MV-4-11 (cell line): ENCODE measurements at regions not wholly inside any gene's neighbourhood (a gene's known extent, or its start where the extent isn't known, plus 50 kb on each side); places are given as distances from the start of the nearest gene placed in this dataset.
"Not testable (repeated sequence)": the region's sequence is repeated elsewhere in the genome, so short reads cannot be mapped to it uniquely, and the experiment has no call there.

Experiments used
- DNase-seq: peaks from one replicate; lab custom pipeline; 2025; lab: John Stamatoyannopoulos, UW

DNA sequence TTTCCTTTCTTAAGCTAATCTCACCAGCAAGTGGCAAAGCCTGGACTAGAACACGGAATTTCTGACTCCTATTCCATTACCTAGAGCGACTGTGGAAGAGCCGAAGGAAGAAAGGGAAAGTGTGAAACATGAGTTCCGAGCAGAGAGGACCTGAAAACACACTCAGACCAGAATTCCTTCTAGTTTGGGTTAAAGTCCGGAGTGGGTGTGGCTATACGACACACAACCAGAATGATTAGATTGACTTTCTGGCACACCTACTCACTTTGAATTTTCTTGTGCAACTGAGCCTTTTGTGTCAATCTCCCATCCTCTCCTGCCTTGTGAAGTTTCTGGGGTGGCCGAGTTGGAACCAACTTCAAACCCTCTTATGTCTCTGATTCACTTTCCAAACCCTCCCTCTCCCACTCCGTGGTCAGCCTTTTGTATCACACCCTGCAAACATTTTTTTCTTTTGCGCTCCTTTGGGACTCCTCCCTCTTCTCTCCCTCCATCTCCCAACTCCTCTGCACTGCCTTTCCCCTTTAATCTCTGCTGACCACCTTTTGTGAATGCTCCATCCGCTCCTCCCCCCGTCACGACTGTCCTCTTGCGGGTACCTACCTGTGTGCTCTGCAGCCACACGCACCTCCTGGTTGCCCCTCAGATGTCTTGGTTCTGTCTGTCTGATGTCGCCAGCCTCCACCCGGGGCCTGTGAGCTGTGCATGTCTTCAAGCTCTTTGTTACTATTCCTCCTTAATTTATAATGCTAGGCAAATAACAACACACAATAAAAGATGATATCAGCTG is 86.3 kb upstream of the BLID start:
- no peak for DNase-seq

DNA sequence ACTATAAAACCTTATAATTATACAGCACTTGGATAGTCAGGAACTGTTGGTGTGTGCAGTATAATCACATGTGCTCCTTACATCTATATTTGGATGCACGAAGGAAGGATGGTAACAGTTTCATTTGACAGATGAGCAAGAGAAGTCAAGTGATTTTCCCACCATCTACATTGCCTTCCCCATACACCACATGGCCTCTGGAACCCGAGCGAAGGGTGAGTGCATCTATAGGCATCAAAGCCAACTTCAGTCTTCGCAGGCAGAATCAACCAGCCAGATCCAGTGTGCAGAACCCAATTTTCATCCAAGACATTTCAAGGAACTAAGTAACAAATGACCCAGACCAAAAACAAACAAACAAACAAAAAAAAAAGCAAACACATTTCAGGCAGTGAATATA is 85.1 kb upstream of the BLID start:
- DNase-seq = no peak

DNA sequence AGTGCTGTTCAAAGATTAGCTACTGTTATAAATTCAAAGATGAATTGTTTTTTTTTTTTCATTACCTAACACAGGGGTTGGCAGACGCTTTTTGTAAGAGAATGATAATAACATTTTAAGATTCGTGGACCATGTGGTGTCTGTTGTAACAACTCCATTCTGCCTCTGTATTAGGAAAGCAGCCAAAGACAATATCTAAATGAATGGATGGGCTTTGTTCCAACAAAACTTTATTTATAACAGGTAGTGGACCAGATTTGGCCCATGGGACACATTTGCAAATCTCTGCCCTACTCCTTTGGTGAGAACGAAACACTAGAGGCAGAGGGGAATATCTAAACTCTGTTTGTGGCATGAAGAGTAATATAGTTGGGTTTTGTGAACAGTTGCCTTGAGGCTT is 83.6 kb upstream of the BLID start:
- DNase-seq = no peak

DNA sequence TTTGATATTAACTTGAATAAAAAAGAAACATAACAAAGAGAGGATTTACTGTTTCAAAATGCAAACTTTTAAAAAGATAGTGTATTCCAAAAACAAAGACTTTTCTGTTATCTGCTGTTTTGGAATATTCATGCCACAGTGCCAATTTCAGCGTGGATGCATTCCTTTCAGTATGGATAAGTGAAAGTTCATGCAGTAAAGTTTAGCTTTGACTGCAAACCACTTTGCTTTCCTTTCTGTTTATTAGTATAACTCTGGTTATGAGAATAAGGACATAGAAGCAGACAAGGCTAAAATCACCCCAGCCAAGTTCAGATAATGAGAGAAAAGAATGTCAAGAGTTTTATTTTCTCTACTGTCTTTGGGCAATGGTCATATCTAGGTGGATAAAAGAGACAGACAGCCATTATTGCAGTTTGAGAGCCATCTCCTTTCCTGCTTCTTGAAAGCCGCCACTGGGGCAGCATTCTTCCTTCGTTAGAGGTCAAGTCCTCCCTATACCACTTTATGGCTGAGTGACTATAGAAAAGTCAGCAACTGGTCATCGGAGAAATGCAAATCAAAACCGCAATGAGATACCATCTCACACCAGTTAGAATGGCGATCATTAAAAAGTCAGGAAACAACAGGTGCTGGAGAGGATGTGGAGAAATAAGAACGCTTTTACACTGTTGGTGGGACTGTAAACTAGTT is 82.4 kb upstream of the BLID start:
- DNase-seq = no peak

DNA sequence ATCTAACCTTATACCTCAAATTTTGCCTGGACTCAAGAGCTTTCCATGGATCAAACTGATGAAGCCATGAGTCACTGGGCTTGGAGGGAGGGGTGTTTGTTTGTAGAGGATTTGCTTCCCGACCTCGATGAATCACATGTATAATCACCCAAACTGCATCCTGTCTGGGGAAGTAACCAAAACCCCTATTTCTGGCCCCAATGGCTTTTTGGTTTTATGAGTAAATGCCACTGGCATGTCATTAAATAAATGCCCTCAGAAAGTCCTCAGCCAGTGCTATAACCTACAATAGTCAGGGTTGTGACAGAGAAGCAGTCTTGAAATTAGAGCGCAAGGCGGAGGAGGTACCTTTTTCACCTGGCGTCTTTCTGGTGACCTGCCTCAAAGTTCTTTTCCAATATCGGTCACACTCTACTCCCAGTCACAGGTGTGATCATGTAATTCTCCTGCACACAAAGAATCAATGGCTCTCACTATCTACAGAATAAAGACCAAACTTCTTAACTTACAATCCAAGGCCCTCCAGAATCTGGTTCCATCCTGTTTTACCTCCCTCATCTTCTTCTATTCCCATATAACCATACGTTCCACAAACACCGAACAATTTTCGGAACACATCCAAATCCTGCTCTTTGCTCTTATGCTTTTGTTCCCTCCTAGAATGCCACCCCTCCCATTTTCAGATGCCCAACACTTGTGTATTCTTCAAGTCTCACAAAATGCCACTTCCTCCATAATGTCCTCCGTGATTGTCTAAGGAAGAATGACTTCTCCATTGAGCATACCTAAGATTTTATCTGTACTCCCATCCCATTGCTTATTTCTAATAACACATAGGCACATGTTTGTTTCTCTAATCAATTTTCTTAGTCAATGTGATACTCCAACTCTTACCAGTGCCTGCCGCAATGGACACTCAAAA is 81.3 kb upstream of the BLID start:
- peak; percentile 3 for DNase-seq

DNA sequence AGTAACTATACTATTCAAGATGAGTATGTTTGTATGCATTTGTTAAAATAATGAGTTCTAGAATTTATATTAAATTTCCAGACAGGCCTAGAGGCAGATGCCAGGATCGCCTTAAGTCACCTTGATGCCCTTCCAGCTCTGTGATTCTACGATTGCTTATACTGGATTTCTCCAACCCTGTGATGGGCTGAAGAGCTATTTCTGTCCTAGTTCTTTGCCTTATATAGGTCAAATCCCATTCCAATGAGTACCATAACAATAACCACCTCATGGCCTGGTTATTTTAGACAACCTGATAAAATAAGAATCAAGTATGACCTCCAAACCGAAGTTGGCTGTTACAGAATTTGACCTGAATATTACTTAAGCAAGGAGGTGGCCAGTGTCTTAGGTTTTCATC is 79.8 kb upstream of the BLID start:
- DNase-seq = no peak

DNA sequence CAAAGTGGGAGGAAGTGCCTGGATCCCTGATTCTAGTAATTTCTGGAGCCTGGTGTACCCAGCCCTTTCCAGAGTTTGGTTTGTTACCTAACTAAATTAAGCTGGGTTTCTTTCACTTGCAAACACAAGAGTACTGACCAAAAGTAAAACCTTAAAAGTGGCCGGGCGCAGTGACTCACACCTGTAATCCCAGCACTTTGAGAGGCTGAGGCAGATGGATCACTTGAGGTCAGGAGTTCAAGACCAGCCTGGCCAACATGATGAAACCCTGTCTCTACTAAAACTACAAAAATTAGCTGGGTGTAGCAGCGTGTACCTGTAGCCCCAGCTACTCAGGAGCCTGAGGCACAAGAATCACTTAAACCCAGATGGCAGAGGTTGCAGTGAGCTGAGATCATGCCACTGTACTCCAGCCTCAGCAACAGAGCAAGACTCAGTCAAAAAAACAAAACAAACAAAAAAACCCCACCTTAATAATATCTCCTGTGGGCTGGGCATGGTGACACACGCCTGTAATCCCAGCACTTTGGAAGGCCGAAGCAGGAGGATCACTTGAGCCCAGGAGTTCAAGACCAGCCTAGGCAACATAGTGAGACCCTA is 78.0 kb upstream of the BLID start:
- not testable (repeated sequence) for DNase-seq

DNA sequence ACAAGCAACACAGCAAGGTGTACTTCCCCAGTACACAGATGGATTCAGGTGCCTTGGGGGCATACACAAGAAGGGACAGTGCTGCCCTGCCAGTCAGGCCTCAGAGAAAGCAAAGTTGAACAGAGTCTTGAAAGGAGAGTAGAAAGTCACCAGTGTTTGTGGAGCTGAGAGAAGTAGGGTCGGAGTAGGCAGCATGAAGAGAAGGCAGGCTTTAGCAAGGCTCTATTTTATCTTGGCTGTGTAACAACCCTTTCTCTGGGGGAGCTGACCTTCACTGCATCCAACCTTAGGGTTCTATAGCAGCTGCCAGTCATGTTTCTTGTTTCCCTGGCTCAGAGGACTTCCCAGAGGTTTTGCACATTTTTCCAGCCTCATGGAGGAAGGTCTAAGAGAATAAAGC is 77.4 kb upstream of the BLID start:
- no peak for DNase-seq

DNA sequence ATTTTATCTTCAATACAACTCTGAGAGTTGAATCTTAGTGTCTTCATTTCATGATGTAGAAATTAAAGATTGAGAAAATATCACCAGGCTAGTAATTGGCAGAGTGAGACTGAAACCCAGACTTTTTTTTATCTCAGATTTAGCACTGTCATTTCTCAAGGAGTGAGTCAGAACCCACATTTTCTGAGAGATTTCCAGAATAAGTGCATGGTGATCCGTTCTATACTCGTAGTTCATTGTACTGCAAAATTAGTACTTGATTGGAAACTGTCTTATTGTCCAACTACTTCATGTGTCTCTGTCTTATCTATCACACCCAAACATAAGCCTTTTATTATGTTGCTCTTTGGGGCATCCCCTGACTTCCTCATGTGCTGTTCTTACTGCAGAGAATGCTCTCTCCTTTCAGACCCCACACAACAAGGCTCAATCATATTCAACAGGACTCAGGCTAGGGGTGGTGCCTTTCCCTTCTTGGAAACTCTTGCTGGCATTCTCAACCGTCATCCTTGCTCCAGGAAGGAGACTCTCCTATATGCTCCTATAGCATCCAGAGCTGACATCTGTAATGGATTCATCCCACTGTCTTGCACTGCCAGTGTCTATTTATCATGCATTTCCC is 76.7 kb upstream of the BLID start:
- no peak for DNase-seq

DNA sequence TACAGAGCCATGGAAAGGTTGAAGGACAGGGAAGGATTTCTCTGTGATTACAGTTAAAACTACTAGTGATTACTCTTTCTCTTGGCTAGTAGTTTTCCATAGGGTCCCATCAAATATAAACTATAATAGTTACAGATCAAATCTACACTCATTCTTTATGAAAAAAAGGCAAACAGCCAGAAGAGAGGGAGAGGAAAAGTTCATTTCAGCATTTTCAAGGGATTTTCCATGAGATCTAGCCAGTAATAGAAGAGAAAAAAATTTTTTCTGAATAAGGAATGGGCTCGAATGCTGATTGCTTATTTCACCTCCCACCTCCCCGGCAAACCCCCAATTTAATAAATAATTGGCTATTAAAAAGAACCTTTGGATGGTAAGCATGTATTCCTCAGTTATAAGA is 74.8 kb upstream of the BLID start:
- DNase-seq = no peak

DNA sequence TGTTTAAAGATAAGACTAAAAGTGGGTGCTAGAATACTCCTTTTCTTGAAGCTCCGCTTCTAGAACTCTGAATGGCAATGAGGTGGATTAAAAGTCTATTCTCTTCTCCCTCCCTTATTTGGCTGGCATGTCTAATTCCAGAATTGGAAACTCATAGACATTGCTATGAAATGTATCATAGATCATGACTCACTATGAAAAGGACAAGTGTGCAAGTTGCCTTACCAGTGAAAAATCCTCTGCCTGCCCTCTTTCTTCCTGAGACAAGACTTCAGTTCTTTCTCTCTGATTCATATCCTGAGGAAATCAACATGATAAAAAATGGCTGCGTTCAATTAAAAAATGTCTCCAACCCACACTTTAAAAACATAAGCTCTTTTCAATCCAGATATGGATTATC is 73.2 kb upstream of the BLID start:
- no peak for DNase-seq

DNA sequence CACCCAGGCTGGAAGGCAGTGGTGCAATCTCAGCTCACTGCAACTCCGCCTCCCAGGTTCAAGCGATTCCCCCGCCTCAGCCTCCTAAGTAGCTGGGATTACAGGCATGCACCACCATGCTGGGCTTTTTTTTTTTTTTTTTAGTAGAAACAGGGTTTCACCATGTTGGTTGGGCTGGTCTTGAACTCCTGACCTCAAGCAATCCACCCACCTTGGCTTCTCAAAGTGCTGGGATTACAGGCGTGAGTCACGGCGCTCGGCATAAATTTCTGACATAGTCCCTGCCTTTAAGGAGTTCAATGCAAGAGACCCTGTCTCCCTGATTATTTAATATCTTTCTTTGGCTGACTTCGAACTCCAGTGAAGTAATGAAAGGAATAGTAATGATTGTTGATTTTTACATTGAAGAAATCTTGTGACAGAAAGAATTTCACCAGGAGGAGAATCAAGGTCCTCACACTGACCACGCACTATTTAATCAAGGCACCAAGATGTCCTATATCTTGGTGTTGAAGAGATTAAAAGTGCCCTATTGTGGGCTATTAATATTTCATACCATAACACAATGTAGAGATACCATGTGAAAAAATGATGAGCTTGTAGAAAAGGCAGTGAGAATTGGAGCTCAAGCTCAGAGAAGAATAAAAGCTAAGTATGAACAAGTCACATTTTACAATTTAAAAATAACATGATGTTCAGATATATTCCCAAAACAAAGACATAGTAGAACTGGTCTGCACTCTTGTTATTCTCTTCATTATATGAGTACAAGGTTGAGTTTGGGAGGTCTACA is 71.6 kb upstream of the BLID start:
- no peak for DNase-seq

DNA sequence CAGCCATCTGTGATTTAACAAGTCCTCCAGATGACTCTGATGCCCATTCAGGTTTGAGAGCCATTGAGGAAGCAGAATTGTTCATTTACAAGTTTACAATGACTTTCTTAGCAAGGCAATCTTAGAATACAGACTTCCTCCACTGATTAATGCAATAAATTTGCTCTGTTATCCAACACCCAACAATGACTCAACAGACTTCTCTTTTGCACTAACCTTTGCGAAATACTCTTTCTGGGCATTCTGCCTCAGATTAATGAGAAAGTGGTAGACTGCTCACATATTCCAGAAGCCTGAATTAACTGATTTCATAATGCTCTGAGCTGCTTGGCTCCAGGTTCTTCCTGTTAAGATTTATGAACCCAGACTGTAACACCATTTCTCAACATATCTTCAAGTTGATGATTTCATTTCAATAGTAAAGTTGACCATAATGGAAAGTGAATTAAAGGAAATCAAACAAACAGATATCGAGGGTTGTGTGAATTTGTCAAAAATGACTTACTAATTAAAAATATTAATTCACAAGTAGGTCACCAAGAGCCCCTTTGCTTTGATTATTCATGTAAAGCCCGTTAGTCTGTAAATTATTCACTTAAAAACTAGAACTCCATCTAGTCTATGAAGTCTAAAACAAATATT is 70.5 kb upstream of the BLID start:
- DNase-seq = peak; percentile 36

DNA sequence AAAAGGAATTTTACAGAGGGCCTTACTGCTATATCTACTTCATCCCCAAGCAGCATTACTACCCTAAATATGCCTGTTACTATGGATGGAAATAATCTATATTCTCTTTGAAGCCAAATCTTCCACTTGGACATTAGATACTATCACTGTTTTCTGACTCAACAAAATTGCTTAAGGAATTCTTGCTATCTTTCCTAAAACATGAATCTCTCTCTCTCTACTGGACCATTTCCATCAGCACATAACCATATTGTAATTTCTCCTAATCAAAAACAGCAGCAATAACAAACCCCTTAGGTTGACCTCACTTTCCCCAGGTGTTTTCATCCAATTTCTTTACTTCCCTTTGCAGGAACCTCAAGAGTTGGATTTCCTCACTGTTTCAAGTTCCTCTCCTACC is 67.9 kb upstream of the BLID start:
- no peak for DNase-seq

DNA sequence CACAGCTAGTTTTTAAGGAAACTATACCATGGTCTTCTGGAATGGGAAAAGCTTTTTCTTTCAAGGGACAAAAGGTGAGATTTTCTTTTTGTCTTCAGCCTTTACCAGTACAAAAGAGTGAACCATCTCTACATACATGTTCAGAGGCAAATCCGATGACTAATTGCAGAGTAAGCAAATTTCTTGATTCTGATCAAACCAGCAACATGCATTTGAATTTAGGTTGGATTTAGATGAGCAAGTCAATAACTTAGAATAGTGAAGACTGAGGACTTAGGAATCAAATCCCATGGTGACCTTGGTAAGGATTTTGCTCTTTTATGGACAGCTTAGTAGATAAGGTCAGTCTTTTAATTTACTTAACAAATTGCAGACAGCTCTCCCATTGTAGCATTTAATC is 65.9 kb upstream of the BLID start:
- no peak for DNase-seq

DNA sequence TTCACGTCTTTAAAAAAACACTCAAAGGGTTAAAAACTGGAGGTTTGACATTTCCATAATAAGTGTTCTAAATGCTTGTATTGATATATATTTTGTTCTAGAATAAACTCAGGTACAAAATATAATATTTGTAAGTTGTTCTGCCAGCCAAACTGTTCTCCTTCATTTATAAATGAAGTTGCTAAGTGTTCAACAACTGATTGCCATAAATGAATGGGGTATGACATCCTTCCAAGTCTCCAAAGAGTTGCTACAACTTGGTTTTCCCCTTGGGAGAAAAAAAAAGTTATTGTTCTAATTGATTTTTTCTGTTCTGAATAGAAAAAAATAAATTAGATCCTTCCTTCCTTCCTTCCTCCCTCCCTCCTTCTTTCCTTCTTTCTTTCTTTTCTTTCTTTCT is 65.4 kb upstream of the BLID start:
- DNase-seq = no peak

DNA sequence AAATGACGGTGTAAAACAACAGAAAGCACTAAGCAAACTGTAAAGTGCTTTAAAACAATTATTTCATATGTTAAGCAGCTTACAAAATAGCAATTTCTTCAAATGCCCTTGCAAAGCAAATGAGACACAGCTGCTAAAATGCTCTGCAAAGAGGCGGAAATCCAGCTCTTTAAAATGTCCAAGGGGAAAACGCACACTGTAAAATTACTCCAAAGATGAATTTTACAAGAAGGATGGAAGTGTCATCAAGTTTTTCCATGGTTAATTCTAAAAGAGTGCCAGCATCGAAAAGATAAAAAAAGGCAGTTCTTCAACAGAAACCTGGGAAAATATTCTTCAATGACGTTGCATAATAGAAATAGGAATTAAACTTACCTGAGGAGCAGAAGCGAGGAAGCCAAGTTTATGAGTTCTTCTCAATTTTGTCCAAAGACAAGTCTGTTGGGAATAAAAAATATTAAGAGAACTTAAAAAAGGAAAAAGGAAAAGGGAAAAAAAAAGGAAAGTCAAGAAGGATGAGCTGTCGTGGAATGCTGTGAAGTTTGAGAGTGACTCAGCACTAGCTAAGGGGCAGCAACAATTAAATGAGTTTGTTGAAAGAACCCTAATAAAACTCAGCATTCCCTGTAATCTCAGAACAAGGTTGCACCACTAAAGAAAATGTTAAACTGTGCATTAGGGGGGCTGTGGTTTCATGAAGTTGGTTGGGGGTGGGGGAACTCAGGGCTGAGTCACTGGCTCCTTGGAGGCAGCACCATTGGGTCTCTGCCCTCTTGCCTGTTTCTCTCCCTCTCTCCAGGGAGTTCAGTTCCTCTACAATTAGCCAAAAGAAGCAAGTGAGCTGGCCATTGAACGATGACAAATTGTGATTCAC is 64.2 kb upstream of the BLID start:
- DNase-seq = no peak

DNA sequence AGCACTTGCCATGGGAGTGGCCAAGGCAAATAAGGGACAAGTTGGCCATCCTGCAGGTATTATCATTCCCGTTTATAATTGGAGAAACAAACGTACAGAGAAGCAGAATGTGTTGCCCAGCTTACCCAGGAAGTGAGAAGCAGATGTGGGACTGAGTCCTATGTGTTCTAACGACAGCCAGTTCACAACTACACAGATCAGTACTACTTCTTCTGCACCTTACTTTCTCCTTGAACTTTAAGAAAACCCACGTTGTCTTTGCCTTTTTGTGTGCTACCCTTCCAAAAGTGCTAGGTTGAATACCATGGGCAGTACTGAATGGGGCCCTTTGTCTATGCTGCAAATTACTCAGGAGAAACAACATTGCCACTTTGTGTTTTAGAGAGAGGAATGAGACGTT is 62.8 kb upstream of the BLID start:
- DNase-seq = no peak

DNA sequence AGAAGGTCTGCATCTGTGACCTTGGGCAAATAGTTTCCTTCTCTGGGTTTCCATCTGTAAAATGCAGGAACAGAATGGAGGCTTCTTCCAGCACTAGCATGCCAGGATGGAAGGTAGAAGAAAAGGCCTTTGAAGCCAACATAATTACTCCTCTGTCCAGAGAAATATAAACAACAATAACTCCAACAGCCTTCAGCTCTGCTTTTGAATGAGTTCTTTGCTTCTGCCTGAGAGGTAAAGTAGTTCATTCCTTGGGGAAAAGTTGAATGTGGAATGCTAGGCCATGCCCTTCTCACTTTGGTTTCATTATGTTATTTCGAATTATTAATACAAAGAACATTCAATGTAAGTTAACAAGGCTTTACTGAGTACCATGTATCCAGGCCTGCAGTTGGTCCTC is 61.2 kb upstream of the BLID start:
- no peak for DNase-seq

DNA sequence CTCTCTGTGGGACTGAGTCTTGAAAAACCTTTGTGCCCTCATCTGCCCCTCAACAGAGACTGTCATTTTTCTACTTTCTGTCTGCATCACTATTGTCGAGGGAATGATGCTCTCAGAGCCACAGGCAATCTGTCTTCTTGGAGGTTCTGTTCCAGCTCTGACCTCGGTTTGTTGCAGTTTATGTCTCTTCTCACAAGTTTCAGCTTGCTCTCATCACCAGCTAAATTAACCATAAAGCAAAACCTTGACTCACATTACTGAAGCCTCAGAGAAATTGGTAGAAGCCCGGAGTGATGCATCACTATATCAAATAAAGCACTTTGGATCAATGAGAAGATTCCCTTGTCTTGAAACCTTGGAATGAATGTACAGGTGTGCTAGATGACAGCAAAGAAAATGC is 60.6 kb upstream of the BLID start:
- DNase-seq = no peak
